Daoy (cell line): ENCODE measurements at regions not wholly inside any gene's neighbourhood (a gene's known extent, or its start where the extent isn't known, plus 50 kb on each side); places are given as distances from the start of the nearest gene placed in this dataset.
"Not testable (repeated sequence)": the region's sequence is repeated elsewhere in the genome, so short reads cannot be mapped to it uniquely, and the experiment has no call there.

Source experiments
- DNase-seq: peaks from one replicate; pipeline ENCODE4 v3.0.0-alpha.2; 2015; ENCODE audit warnings: low read depth

- DNase-seq, result peak; percentile 67
Observed at GRCh38 chr5:91848453-91848852, 465.3 kb upstream of the ARRDC3 start.

GRCh38 chr5:91841423-91841822 is 458.3 kb upstream of the ARRDC3 start:
- DNase-seq, result no peak

DNA sequence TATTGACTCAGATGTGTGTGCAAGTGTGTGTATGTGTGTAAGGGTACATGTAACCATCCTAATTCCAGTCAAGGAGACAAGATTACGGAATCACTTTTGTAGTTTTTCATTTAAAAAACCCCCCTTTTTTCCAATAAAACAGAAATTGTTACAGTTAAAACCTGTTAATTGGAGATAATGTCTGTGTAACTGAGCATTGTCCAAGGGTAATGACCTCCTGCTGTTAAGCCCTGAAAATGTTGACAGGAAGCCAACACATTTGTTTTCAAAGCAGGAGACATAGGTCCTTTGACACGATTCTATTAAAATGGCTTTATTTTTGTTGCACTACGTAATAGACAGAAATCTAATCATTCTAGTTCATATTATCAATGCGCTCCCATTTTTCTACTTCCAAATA is 457.3 kb upstream of the ARRDC3 start:
- no peak for DNase-seq

- no peak for DNase-seq
Observed at GRCh38 chr5:91839721-91840120, 456.6 kb upstream of the ARRDC3 start.

GRCh38 chr5:91839233-91839632 is 456.1 kb upstream of the ARRDC3 start:
- DNase-seq, result no peak

DNA sequence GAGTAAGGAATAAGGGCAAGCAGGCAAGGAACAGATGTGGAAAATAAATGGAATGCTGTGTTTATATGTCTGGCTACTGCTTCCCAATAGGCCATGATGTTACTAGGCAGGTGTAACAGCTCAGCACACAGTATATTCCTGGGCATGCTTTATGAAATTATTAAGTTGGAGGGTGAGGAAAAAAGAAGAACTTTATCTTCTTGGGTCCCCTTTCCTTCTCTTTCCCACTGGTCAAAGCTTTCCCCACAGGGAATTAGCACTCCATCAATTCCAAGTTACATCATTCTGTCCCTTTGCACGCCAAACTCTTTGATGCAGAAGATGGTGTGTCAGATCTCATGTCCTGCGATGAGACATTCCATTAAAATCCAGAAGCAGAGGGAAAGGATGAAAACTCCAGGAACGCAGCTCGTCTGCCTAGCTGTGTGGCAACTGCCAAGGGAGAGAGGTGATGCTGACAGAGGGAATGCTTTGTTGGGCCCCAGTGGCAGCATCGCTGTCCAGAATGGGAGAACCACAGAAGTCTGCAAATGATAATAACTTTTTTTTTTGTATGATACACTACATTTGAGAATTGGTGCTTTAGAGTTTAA is 447.3 kb upstream of the ARRDC3 start:
- DNase-seq, result no peak

- DNase-seq, result no peak
Observed at GRCh38 chr5:91825618-91826017, 442.5 kb upstream of the ARRDC3 start.

DNA sequence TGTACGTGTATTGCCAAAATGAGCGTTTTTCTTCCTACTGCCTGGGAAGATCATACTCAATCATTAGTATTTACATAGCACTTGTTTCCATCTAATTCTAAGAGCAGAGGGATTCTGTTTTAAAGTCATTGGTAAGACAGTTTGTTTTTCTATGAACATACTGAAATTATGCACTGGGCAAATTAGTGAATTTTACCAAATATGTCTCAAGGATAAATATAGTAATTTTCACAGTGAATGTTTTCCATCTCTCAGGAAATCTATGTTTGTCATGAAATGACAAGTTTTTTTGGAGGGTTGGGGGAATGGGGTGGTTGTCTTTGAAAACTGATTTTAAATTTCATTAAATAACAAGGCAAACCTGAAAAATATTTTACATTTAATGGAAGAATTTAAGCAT is 441.3 kb upstream of the ARRDC3 start:
- no peak for DNase-seq

DNA sequence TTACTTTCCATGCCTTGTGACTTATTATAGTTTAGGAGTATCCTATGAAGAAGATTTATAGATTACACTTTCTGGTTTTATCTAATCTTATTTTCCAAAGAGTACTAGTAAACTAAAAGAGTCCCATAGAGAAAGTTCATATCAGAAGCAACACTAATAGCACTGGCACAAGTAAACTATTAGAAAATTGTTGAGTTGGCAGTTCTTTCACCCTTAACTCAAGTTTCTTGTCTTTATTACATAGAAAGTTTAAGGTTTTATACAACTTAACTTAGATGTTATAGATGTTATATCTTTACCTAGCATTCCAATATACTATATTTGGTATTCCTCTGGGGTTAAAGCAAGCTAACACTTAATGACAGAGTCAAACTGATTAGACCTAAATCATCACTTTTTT is 437.8 kb upstream of the ARRDC3 start:
- DNase-seq, result no peak

- DNase-seq, result no peak
Observed at GRCh38 chr5:91816681-91817080, 433.6 kb upstream of the ARRDC3 start.

GRCh38 chr5:91797576-91797975 is 414.5 kb upstream of the ARRDC3 start:
- DNase-seq, result no peak

DNA sequence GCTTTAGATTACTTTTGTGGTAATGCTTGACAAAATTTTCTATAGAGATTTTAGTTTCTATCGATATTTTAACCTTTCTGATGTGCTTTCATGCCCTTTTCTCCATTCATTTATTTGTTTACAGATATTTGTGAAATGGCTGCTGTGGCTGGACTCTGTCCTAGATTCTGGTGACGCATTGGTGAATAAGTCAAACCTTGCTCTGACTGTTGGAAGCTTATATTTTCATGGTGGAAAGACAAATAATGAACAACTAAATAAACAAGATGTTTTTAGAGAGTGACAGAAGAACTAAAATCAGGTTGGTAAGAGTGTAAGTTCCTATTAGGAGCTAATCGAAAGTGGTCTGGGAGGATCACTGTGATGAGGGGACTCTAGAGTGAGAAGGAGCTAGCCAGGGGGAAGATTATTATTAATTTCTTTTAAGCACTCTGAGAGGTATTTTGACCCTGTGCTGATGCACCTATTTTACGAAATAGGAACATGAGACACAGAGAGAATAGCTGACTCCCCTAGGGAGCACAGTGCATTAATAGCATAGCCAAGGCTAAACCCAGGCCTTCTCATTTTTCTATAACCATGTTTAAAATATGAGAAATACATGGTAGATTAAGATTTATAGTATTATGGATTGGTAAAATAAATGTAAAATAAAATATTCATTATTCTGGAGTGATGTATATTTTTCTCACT is 411.9 kb upstream of the ARRDC3 start:
- no peak for DNase-seq

DNA sequence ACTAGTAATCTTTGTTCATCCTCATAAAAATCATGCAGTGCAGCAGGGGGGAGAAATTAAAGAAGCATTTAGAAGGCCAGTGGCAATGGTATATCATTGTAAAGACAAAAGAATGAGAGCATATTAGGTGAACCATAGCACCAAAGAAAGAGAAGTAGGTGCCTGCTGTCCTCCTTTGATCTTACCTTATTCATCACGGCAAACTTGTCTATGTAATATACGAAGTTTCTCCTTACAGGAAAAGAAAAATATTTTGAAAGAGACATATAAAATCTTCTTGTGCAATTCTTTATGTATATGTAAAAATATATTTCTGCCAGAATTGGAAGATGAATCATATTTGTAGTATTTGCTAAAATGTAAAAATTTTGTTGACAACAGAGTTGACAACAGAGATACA is 411.3 kb upstream of the ARRDC3 start:
- DNase-seq, result no peak

GRCh38 chr5:91787718-91788117 is 404.6 kb upstream of the ARRDC3 start:
- DNase-seq, result no peak

DNA sequence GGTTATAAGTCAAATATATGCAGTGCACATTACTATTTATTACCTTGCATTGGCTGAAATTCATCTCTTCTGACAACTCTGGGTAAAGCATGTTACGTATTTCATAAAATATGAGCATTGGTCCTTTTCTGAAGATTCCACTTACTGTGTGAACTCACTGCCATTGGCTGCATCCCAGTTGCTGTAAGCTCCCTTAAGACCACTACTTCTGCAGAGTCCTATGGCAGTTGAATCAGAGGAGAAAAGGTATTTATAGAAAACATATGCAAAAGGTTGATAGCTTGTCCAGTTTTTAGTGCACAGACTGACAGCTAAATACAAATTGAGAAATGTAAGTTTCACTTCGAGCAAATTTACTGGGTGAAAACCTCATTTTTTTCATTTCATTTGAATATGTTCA is 394.6 kb upstream of the ARRDC3 start:
- no peak for DNase-seq

GRCh38 chr5:91776249-91776648 is 393.1 kb upstream of the ARRDC3 start:
- no peak for DNase-seq

DNA sequence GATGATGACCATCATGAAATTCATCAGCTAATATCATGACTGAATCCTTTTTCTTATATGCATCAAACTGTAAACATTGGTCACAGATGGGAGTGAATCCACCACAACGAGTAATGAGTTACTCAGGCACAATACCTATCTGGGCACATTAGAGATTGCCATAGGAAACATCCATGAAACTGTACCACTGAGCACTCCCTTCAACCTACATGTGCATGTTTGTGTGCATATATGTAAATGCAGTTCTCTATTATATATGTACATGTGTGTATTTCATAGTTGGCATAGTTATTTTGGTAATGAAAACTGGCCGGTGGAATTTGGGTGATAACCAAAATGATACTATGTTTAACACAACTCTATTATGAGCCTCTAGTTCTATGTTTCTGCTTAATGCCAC is 387.3 kb upstream of the ARRDC3 start:
- no peak for DNase-seq

DNA sequence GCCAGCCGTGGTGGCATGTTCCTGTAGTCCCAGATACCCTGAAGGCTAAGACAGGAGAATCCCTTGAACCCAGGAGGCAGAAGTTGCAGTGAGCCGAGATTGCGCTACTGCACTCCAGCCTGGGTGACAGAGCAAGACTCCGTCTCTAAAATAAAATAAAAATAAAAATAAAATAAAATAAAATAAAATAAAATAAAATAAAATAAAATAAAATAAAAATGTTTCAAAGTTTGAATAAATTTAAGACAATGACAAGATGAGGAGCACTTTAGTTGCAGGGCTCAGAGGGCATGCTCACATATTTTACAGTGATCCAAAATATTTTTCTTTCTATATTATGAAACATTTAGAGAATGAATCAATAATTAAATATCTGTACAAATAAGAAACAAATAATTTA is 374.3 kb upstream of the ARRDC3 start:
- DNase-seq, result not testable (repeated sequence)

DNA sequence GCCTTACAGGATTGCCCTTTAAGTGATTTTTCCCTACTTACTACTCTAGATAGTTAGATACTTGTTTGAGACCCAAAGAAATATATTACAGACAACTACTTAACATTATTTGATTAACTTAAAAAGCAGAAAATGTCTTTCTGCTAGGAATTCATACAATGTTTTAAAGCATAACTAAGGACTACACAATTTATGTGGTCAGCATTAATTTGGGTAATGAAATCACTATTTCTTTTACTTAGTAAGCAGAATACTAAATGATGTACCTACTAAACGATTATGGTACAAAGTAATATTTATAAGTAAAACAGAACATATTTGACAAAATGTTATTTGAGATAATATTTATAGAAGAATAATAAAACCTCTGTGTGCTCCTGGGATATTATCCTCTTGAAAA is 371.9 kb upstream of the ARRDC3 start:
- no peak for DNase-seq

DNA sequence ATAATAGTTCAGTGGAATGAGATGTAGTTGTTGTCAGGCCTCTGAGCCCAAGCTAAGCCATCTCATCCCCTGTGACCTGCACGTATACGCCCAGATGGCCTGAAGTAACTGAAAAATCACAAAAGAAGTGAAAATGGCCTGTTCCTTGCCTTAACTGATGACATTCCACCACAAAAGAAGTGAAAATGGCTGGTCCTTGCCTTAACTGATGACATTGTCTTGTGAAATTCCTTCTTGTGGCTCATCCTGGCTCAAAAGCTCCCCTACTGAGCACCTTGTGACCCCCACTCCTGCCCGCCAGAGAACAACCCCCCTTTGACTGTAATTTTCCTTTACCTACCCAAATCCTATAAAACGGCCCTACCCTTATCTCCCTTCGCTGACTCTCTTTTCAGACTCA is 361.4 kb upstream of the ARRDC3 start:
- DNase-seq, result not testable (repeated sequence)

DNA sequence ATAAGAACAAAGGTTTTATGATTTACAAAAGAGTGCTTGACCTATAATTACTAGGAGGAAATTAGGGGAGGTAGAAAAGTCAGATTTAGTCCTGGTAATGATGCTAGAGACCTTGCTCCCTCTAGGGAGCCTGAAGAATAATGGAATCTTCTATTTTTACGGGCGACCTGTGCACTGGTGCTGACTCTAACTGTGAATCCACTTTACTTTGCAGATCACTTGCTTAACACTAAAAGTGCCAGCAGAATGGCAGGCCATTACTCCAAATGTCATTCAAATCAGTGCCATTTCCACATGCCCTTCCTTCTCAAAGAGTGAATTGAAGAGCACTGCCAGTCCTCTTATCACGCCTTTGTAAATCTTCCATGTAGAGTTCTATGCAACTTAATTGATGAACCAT is 359.4 kb upstream of the ARRDC3 start:
- DNase-seq, result no peak

GRCh38 chr5:91741764-91742505 is 358.8 kb upstream of the ARRDC3 start:
- no peak for DNase-seq

- no peak for DNase-seq
Observed at GRCh38 chr5:91730026-91730425, 346.9 kb upstream of the ARRDC3 start.
